PC-9 (cell line): ENCODE measurements at regions not wholly inside any gene's neighbourhood (a gene's known extent, or its start where the extent isn't known, plus 50 kb on each side); places are given as distances from the start of the nearest gene placed in this dataset.

Experiments
- EZH2 ChIP-seq: fragments of 200-600 bp; sonication (generic); IDR thresholded peaks from 2 replicates; pipeline ENCODE4 v1.8.0; 2017; ENCODE audit warnings: antibody characterized with exemption, low read depth
- TF ChIP-seq, protein P1 (sequence below): fragments of 200-600 bp; sonication (generic); conservative IDR thresholded peaks from 2 replicates; pipeline ENCODE4 v1.6.1; 2017; ENCODE audit warnings: mixed run types, antibody characterized with exemption, mild to moderate bottlenecking, moderate library complexity

DNA sequence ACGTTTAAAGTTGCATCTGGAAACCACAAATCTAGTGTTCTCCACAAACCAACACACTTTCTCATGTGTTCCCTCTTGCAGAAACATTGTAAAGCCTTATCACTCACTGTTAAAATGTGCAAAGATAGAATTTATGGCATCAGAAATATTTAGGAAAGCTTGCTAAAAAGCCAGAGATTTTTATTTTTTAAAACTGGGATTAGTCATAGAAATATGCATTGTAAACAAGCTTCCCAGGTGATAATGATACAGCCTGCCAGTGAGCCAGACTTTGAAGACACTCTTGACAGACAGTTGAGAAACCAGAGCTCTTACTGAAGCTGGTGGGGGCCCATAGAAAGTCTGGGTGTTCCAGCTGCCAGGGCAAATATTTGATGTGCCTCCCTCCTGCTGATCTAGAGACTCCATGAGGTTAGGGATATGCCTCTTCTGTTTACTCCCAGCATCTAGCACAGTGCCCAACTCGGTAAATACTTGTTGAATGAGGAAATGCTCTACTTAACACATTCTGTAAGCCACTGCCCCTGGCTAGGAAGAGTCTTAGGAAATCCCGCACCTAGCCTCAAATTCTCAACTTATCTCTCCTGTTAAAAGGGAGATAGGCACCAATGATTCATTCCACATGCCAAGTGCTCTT lies 179.0 kb upstream of the RASGEF1B start:
- TF ChIP-seq, protein P1, sequence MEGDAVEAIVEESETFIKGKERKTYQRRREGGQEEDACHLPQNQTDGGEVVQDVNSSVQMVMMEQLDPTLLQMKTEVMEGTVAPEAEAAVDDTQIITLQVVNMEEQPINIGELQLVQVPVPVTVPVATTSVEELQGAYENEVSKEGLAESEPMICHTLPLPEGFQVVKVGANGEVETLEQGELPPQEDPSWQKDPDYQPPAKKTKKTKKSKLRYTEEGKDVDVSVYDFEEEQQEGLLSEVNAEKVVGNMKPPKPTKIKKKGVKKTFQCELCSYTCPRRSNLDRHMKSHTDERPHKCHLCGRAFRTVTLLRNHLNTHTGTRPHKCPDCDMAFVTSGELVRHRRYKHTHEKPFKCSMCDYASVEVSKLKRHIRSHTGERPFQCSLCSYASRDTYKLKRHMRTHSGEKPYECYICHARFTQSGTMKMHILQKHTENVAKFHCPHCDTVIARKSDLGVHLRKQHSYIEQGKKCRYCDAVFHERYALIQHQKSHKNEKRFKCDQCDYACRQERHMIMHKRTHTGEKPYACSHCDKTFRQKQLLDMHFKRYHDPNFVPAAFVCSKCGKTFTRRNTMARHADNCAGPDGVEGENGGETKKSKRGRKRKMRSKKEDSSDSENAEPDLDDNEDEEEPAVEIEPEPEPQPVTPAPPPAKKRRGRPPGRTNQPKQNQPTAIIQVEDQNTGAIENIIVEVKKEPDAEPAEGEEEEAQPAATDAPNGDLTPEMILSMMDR, result no peak
- TF ChIP-seq EZH2, result no peak
